SK-MEL-5 (cell line): ENCODE measurements at regions not wholly inside any gene's neighbourhood (a gene's known extent, or its start where the extent isn't known, plus 50 kb on each side); places are given as distances from the start of the nearest gene placed in this dataset.
"Not testable (repeated sequence)": the region's sequence is repeated elsewhere in the genome, so short reads cannot be mapped to it uniquely, and the experiment has no call there.

Source experiments
- DNase-seq: peaks from one replicate; pipeline ENCODE4 v3.0.0-alpha.2; 2016; ENCODE audit warnings: low read depth, low spot score
- in situ Hi-C: cut with HindIII; loops from 2 replicates; pipeline ENCODE4 v1.10.0; 2016; ENCODE audit warnings: low sequenced_read_pairs, high pct_unique_total_duplicates, low pct_unique_long_range_greater_than_20kb

DNA sequence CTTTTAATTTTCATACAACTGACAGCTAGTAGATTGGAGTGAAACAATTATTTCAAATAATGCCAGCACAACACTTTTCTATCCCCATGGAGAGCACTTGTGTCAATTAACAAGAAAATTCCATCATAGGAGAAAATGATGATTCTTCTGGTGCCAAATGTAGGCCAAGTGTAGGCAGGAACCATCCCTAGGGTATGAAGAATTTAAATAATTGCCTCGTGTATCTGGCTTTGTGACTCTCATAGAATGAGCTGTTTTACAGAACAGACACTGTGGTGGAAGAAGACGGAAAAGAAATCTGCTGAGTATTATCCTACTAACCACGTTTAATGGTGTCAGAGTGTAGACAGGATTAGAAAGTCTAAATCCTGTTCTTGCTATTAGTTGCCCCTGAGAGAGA lies 1542.2 kb downstream of the LRRC4C start:
- in situ Hi-C loops: no loop called here

DNA sequence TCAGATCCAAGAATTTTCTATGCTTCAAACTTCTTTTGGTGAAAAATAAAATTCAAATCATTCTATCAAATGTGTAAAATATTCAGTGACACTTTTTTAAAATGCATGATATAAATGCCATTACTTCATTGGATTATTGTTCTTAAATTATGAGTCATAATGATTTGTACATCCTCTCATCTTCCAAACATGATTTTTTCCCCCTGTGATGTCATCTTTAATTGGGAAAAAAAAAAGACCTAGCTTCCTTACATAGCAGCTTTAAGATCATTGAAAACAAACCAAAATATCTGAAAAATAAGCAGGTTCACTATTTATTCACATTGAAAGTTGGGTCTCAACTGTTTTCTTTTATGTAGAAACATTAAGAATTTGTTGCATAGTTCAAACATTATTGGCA lies 1549.4 kb downstream of the LRRC4C start:
- in situ Hi-C loops: no loop called here
- no peak for DNase-seq

More for the DNA sequence above, 1542.2 kb downstream of the LRRC4C start:
- DNase-seq: no peak

DNA sequence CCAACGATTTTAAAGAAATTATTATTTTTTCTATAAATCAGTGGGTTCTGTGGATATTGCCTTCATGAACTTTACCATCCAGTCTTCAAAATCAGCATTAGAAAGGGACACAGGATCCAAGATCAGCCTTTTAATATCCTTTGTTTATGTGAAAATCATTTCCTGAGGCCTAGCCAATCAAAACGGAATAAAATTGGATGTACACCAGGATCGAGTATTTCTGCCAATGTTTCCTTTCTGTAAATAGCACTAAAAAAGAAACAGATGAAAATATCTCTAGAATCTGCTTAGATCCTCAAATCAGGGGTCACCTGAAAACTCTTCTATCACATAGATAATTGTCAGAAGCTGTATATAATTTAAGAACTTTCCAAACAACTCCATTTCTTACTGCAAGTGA lies 1598.5 kb downstream of the LRRC4C start:
- no peak for DNase-seq
- in situ Hi-C loops: no loop called here

- in situ Hi-C loops: no loop called here
- no peak for DNase-seq
Observed at GRCh38 chr11:39817241-39817640, 1642.2 kb downstream of the LRRC4C start.

DNA sequence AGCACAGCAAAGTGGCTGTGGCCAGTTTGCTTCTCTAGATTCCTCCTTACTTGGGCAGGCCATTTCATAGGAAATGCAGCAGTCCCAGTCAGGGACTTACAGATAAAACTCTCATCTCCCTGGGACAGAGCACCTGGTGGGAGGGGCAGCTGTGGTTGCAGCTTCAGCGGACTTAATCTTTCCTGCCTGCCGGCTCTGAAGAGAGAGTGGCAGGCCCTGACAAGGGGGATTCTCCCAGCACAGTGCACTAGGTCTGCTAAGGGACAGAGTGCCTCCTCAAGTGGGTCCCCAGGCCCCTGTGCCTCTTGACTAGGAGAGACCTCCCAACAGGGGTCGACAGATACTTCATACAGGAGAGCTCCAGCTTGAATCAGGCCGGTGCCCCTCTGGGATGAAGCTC lies 1649.1 kb downstream of the LRRC4C start:
- in situ Hi-C loops: no loop called here
- no peak for DNase-seq

- no peak for DNase-seq
- in situ Hi-C loops: no loop called here
Observed at GRCh38 chr11:39809833-39810232, 1649.6 kb downstream of the LRRC4C start.

- in situ Hi-C loops: no loop called here
- DNase-seq: no peak
Observed at GRCh38 chr11:39807904-39808303, 1651.5 kb downstream of the LRRC4C start.

DNA sequence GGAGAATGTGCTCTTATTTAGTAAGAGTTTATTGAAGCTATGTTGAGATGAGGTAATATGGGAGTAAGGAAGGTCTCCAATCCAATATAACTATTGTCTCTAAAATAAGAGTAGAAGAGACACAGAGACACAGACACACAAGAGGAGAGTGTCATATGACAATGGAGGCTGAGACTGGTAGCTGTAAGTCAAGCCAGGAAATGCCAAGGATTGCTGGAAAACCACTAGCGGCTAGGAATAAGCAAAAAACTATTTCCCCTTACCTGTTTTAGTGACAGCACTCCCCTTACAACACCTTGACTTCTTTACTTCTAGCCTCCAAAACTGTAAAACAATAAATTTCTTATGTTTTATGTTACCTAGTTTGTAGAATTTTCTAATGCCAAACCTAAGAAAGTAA lies 1652.8 kb downstream of the LRRC4C start:
- no peak for DNase-seq
- in situ Hi-C loops: no loop called here

GRCh38 chr11:39804271-39804670 lies 1655.2 kb downstream of the LRRC4C start:
- in situ Hi-C loops: no loop called here
- DNase-seq: no peak

DNA sequence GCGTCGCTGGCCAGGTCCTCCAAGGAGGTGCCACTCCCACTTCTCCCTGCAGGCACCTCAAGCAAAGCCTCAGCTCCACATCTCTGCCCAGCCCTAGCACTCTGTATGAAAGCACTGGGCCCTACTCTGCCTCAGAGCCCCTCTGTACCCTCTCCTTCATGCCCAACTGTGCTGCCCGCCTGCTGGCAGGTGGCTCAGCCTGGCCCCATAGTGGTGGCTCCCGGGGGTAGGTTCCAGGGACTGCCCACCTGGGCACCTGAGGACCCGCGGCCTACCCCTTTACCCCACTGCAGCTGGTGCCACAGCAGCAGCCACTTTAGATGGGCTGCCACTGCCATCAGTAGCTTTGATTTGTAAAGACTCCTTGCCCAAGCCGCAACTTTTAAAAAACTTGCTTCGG lies 1672.8 kb downstream of the LRRC4C start:
- in situ Hi-C loops: no loop called here

DNA sequence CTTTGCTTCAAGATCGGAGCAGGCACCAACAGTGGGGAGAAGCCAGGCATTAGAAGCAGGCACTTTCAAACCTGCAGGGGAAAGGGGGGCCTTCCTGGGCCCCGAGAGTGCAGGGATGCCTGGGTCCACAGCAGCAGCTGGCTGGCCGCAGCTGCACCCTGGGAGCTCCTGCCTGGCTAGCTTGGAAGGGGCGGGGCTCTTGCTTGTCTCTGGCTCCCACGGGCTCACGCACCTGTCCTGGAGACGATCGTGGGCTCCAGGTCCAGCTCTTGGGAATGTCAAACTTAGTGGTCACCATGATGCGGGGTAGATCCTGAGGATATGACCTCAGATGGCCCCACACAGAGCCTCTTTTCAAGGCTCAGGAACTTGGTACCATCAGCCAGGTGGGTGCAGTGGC lies 1673.2 kb downstream of the LRRC4C start:
- in situ Hi-C loops: no loop called here
- no peak for DNase-seq

More for the DNA sequence above, 1672.8 kb downstream of the LRRC4C start:
- no peak for DNase-seq

DNA sequence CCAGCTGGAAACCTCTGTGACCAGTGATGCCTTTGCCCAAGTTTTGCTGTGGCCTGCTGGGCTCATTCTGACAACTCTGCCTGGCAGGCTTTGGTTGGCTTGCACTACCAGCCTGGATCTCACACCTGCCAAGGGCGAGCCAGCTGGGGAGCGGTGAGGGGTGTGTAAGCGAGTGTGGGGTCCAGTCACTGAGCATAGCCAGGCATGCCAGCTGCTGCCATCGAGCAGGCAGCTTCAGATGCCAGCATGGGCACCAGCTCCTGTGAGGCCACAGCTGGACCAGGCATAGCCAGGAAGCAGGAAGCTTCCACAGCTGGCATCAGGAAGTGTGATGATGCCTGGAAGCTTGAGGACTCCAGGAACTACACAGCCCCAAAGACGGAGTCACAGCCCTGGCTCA lies 1674.6 kb downstream of the LRRC4C start:
- in situ Hi-C loops: no loop called here
- no peak for DNase-seq

DNA sequence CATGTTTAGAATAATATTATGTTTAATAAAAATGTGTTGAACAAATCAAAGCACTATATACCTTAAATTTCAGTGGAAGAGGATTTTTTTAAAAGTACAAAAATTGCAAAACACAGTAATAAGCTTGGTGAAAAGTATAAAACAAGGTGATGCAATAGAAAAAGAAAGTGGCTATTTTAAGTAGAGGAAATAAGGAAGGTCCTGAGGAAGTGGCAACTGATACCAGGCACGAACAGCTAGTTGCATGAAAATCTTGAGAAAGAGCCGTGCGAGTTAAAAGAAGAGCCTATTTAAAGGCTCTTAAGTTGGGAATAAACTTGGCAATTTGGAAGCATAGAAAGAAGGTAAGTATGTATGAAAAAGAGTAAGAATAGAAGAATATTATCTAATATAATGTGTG lies 1679.3 kb downstream of the LRRC4C start:
- DNase-seq: no peak
- in situ Hi-C loops: no loop called here

GRCh38 chr11:39777035-39777434 lies 1682.4 kb downstream of the LRRC4C start:
- no peak for DNase-seq
- in situ Hi-C loops: no loop called here

- in situ Hi-C loops: no loop called here
- no peak for DNase-seq
Observed at GRCh38 chr11:39772525-39773137, 1686.8 kb downstream of the LRRC4C start.

DNA sequence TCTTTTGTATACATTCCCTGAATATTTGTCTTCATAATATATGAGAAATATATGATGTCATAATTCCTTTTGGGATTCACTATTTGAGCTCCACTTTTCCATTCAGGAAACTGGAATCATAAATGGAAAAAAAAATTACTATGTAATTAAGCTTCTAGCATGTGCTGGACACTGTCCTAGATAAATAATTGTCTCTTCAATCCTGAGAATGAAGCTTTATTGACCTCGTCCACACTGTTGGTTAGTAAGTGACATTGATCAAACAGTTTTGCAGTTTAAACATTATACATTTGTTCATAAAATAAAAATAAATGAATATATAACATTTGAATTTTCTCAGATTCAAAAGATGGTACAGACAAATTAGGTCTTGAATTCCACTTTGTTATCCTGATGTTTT lies 1691.2 kb downstream of the LRRC4C start:
- DNase-seq: no peak
- in situ Hi-C loops: no loop called here

GRCh38 chr11:39745401-39745800 lies 1714.1 kb downstream of the LRRC4C start:
- in situ Hi-C loops: no loop called here
- no peak for DNase-seq

GRCh38 chr11:39741066-39741465 lies 1718.4 kb downstream of the LRRC4C start:
- in situ Hi-C loops: no loop called here
- no peak for DNase-seq

DNA sequence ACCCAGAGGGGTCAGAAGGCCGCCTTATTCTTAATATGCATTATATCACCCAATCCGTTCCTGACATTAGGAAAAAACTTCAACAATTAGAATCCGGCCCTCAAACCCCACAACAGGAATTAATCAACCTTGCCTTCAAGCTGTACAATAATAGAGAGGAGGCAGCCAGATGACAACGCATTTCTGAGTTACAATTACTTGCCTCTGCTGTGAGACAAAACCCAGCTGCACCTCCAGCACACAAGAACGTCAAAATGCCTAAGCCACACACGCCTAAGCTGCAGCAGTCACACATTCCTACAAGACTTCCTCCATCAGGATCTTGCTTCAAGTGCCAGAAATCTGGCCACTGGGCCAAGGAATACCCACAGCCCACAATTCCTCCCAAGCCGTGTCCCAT lies 1723.1 kb downstream of the LRRC4C start:
- in situ Hi-C loops, DNase-seq: not testable (repeated sequence)

DNA sequence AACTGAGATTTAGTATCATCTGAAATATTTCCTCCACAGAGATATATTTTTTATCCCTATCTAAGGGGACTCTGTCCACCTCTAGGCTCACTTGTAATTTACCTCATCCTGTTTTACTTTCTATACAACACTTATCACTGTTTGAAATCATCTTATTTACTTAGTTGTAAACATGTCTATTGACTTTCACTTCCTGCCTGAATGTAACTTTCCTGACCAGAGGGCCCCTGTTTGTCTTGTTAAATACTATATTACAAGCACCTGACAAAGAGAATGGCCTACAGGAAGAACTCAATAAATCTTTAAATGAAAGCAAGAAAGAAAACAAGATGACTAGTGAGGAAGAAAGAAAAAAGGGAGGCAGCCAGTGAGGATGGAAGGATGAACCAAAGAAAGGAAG lies 1727.5 kb downstream of the LRRC4C start:
- in situ Hi-C loops: no loop called here

More for the DNA sequence above, 1727.5 kb downstream of the LRRC4C start:
- no peak for DNase-seq
